Activated CD4-positive, CD25-positive, alpha-beta regulatory T cell (primary cell): ENCODE measurements at regions not wholly inside any gene's neighbourhood (a gene's known extent, or its start where the extent isn't known, plus 50 kb on each side); places are given as distances from the start of the nearest gene placed in this dataset.

Source experiments
- DNase-seq, 4 experiments: peaks; one replicate each; lab custom pipeline; 2025; lab: John Stamatoyannopoulos, UW

- DNase-seq, result no peak
Observed at GRCh38 chr4:81627590-81627989, 155.9 kb upstream of the RASGEF1B start.

- no peak for DNase-seq
Observed at GRCh38 chr4:81626851-81627250, 155.1 kb upstream of the RASGEF1B start.

- no peak for DNase-seq
Observed at GRCh38 chr4:81625422-81626417, 154.0 kb upstream of the RASGEF1B start.

GRCh38 chr4:81623434-81623833 is 151.7 kb upstream of the RASGEF1B start:
- DNase-seq, result no peak

GRCh38 chr4:81622474-81623184 is 150.9 kb upstream of the RASGEF1B start:
- no peak for DNase-seq

GRCh38 chr4:81622028-81622427 is 150.3 kb upstream of the RASGEF1B start:
- DNase-seq, result no peak

- DNase-seq, result no peak
Observed at GRCh38 chr4:81621490-81621889, 149.8 kb upstream of the RASGEF1B start.

GRCh38 chr4:81620442-81620841 is 148.7 kb upstream of the RASGEF1B start:
- no peak for DNase-seq

GRCh38 chr4:81617545-81617944 is 145.8 kb upstream of the RASGEF1B start:
- DNase-seq, result no peak

GRCh38 chr4:81611221-81611620 is 139.5 kb upstream of the RASGEF1B start:
- no peak for DNase-seq

- DNase-seq, result no peak
Observed at GRCh38 chr4:81609844-81610243, 138.1 kb upstream of the RASGEF1B start.

GRCh38 chr4:81607950-81608349 is 136.2 kb upstream of the RASGEF1B start:
- DNase-seq, result no peak

- no peak for DNase-seq
Observed at GRCh38 chr4:81606801-81607501, 135.2 kb upstream of the RASGEF1B start.

- DNase-seq, result no peak
Observed at GRCh38 chr4:81606166-81606565, 134.5 kb upstream of the RASGEF1B start.

GRCh38 chr4:81605271-81605670 is 133.6 kb upstream of the RASGEF1B start:
- no peak for DNase-seq

- no peak for DNase-seq
Observed at GRCh38 chr4:81604683-81605218, 133.0 kb upstream of the RASGEF1B start.

GRCh38 chr4:81602854-81603253 is 131.1 kb upstream of the RASGEF1B start:
- no peak for DNase-seq

- no peak for DNase-seq
Observed at GRCh38 chr4:81601358-81601694, 129.6 kb upstream of the RASGEF1B start.

GRCh38 chr4:81600520-81601357 is 129.0 kb upstream of the RASGEF1B start:
- no peak for DNase-seq

- no peak for DNase-seq
Observed at GRCh38 chr4:81599742-81600380, 128.2 kb upstream of the RASGEF1B start.
